H1 (cell line): ENCODE measurements at regions not wholly inside any gene's neighbourhood (a gene's known extent, or its start where the extent isn't known, plus 50 kb on each side); places are given as distances from the start of the nearest gene placed in this dataset.

Experiments
- CTCF ChIA-PET: fragments of 300-600 bp; sonication (Branson Sonifier 250); formaldehyde crosslinking; loops from one replicate; lab custom pipeline; 2021; ENCODE audit not compliant: partially characterized antibody; lab: Charles Lee
- POLR2A ChIA-PET: fragments of 300-600 bp; sonication (Branson Sonifier 250); formaldehyde crosslinking; loops from one replicate; lab custom pipeline; 2021; ENCODE audit warnings: inconsistent platforms; ENCODE audit not compliant: partially characterized antibody; lab: Charles Lee
- DNase-seq, 2 experiments: peaks; one replicate each; pipeline versions ENCODE4 v3.0.0 to v3.0.0-alpha.2; 2010 to 2022; ENCODE audit warnings: low spot score in 2 of 2, low read depth in 1 of 2, mixed read lengths in 1 of 2
- FAIRE-seq: peaks from 2 replicates; lab custom pipeline; 2011; peaks lifted over from hg19 to GRCh38; lab: Jason Lieb, UNC
- H2AFZ ChIP-seq: 2 replicates; pipeline ENCODE4 v1.8.1; 2012; ENCODE audit warnings: low read length, inconsistent platforms
- H2AK5ac ChIP-seq: 2 replicates; pipeline ENCODE4 v1.6.1; 2013; ENCODE audit warnings: low read depth, low read length
- H2BK120ac ChIP-seq: replicated peaks from 2 replicates; pipeline ENCODE3; 2013; ENCODE audit warnings: low read depth, low read length, inconsistent platforms
- H2BK12ac ChIP-seq: 2 replicates; pipeline ENCODE4 v1.6.1; 2013; ENCODE audit warnings: low read depth, low read length
- H2BK15ac ChIP-seq: 2 replicates; pipeline ENCODE4 v1.6.1; 2013; ENCODE audit warnings: low read length
- H2BK20ac ChIP-seq: 2 replicates; pipeline ENCODE4 v1.6.1; 2013; ENCODE audit warnings: low read length
- H2BK5ac ChIP-seq: 2 replicates; pipeline ENCODE4 v1.6.1; 2013; ENCODE audit warnings: low read depth, low read length
- H3K14ac ChIP-seq: 2 replicates; pipeline ENCODE4 v1.6.1; 2013; ENCODE audit warnings: inconsistent platforms; ENCODE audit not compliant: insufficient read length
- H3K18ac ChIP-seq: 2 replicates; pipeline ENCODE4 v1.6.1; 2013; ENCODE audit warnings: low read length; ENCODE audit errors: extremely low read depth
- H3K23ac ChIP-seq: 2 replicates; pipeline ENCODE4 v1.6.1; 2013; ENCODE audit warnings: inconsistent platforms; ENCODE audit not compliant: insufficient read length
- H3K23me2 ChIP-seq: 2 replicates; pipeline ENCODE4 v1.6.1; 2013; ENCODE audit warnings: low read depth, low read length
- H3K27ac ChIP-seq: 2 replicates; pipeline ENCODE4 v1.6.1; 2011; ENCODE audit warnings: low read depth, low read length, inconsistent platforms
- H3K27me3 ChIP-seq, 4 experiments: replicated peaks in 1 of 4; 1 replicate in 1 of 4; 2 replicates in 3 of 4; pipeline versions ENCODE4 v1.6.1 to v1.8.1; 2011 to 2013; ENCODE audit warnings: low read length in 3 of 4, mild to moderate bottlenecking in 3 of 4, inconsistent platforms in 2 of 4, mixed read lengths in 2 of 4, moderate library complexity in 1 of 4; ENCODE audit not compliant: control insufficient read depth in 3 of 4, insufficient read depth in 3 of 4; ENCODE audit errors: extremely low read depth in 1 of 4
- H3K36me3 ChIP-seq, 4 experiments: 2 replicates each; pipeline versions ENCODE4 v1.6.1 to v1.8.1; 2011 to 2013; ENCODE audit warnings: mild to moderate bottlenecking in 4 of 4, low read length in 3 of 4, moderate library complexity in 2 of 4, control low read depth in 1 of 4, inconsistent platforms in 1 of 4; ENCODE audit not compliant: insufficient read depth in 4 of 4, control insufficient read depth in 2 of 4
- H3K4ac ChIP-seq: replicated peaks from 2 replicates; pipeline ENCODE3; 2013; ENCODE audit warnings: low read length, low read depth, mixed read lengths, inconsistent platforms; ENCODE audit not compliant: insufficient read length
- H3K4me1 ChIP-seq, 4 experiments: replicated peaks in 1 of 4; 1 replicate in 1 of 4; 2 replicates in 3 of 4; pipeline versions ENCODE4 v1.6.1 to v1.8.1; 2011 to 2013; ENCODE audit warnings: low read length in 3 of 4, inconsistent platforms in 2 of 4, mixed read lengths in 1 of 4; ENCODE audit not compliant: insufficient read depth in 4 of 4, control insufficient read depth in 3 of 4
- H3K4me2 ChIP-seq, 2 experiments: 2 replicates each; pipeline versions ENCODE4 v1.6.1 to v1.8.1; 2011 to 2013; ENCODE audit warnings: low read depth in 2 of 2, low read length in 2 of 2, control low read depth in 1 of 2, inconsistent platforms in 1 of 2, mild to moderate bottlenecking in 1 of 2; ENCODE audit not compliant: insufficient read depth in 1 of 2
- H3K4me3 ChIP-seq, 4 experiments: fragments of 200-600, 300-600 bp in 1 of 4; sonication (generic), shearing (Covaris generic), sonication (Bioruptor Twin) in 1 of 4; 2 replicates each; pipeline versions ENCODE4 v1.5.1 to v1.8.1; 2011 to 2016; ENCODE audit warnings: low read length in 4 of 4, low read depth in 3 of 4, control low read depth in 2 of 4, inconsistent platforms in 2 of 4, mild to moderate bottlenecking in 2 of 4, mixed read lengths in 1 of 4, moderate library complexity in 1 of 4; ENCODE audit not compliant: insufficient read depth in 2 of 4; ENCODE audit errors: extremely low read depth in 1 of 4
- H3K56ac ChIP-seq: replicated peaks from 2 replicates; pipeline ENCODE3; 2013; ENCODE audit warnings: low read depth, mild to moderate bottlenecking, mixed read lengths, low read length, inconsistent platforms; ENCODE audit not compliant: insufficient read length
- H3K79me1 ChIP-seq: 2 replicates; pipeline ENCODE4 v1.6.1; 2013; ENCODE audit warnings: low read depth, low read length, control low read depth
- H3K79me2 ChIP-seq, 2 experiments: 2 replicates each; pipeline versions ENCODE4 v1.6.1 to v1.8.1; 2012 to 2013; ENCODE audit warnings: low read length in 2 of 2, mild to moderate bottlenecking in 2 of 2, inconsistent platforms in 1 of 2; ENCODE audit not compliant: insufficient read depth in 2 of 2, control insufficient read depth in 1 of 2
- H3K9ac ChIP-seq, 4 experiments: replicated peaks in 1 of 4; 1 replicate in 1 of 4; 2 replicates in 3 of 4; pipeline versions ENCODE4 v1.6.1 to v1.8.1; 2011 to 2013; ENCODE audit warnings: low read depth in 3 of 4, low read length in 3 of 4, control low read depth in 2 of 4, mild to moderate bottlenecking in 2 of 4, moderate library complexity in 2 of 4, inconsistent platforms in 1 of 4; ENCODE audit errors: extremely low read depth in 1 of 4
- H3K9me3 ChIP-seq, 2 experiments: 2 replicates each; pipeline versions ENCODE4 v1.6.1 to v1.8.1; 2012 to 2013; ENCODE audit warnings: mild to moderate bottlenecking in 2 of 2, moderate library complexity in 2 of 2, control low read depth in 1 of 2, inconsistent platforms in 1 of 2, low read depth in 1 of 2, low read length in 1 of 2, mixed read lengths in 1 of 2; ENCODE audit not compliant: insufficient read depth in 2 of 2
- H4K20me1 ChIP-seq, 2 experiments: replicated peaks in 1 of 2; 2 replicates each; pipeline versions ENCODE3 to v1.8.1; 2011 to 2013; ENCODE audit warnings: inconsistent platforms in 2 of 2, low read length in 2 of 2, mild to moderate bottlenecking in 1 of 2; ENCODE audit not compliant: insufficient read depth in 2 of 2, control insufficient read depth in 1 of 2
- H4K5ac ChIP-seq: 2 replicates; pipeline ENCODE4 v1.6.1; 2013; ENCODE audit warnings: low read length, low read depth, mixed read lengths, inconsistent platforms; ENCODE audit not compliant: insufficient read length
- H4K8ac ChIP-seq: 2 replicates; pipeline ENCODE4 v1.8.0; 2013; ENCODE audit warnings: mild to moderate bottlenecking, moderate library complexity, low read length, inconsistent platforms; ENCODE audit not compliant: insufficient read depth; ENCODE audit errors: extremely low read depth
- H4K91ac ChIP-seq: replicated peaks from 2 replicates; pipeline ENCODE3; 2013; ENCODE audit warnings: low read length, mixed read lengths, inconsistent platforms; ENCODE audit not compliant: insufficient read length
- ASH2L ChIP-seq: fragments of 200-600, 300-600 bp; sonication (generic); IDR thresholded peaks from one replicate; pipeline ENCODE4 v1.7.1; 2017; ENCODE audit warnings: low read length
- CHD2 ChIP-seq: IDR thresholded peaks from 2 replicates; pipeline ENCODE4 v1.6.1; 2012; ENCODE audit warnings: low read length, improper control_type of control experiment
- CREB1 ChIP-seq: IDR thresholded peaks from 2 replicates; pipeline ENCODE4 v1.6.1; 2012; ENCODE audit warnings: inconsistent platforms
- EP300 ChIP-seq, 2 experiments: IDR thresholded peaks; 1 replicate in 1 of 2; 2 replicates in 1 of 2; pipeline ENCODE4 v1.6.1; 2011 to 2012; ENCODE audit warnings: low read depth in 2 of 2, low read length in 2 of 2, mild to moderate bottlenecking in 2 of 2, borderline replicate concordance in 1 of 2, inconsistent platforms in 1 of 2, moderate library complexity in 1 of 2
- GABPA ChIP-seq: IDR thresholded peaks from 2 replicates; pipeline ENCODE4 v1.6.1; 2011; ENCODE audit warnings: mild to moderate bottlenecking, low read length, moderate library complexity, borderline replicate concordance; ENCODE audit not compliant: insufficient read depth
- HDAC2 ChIP-seq, 2 experiments: fragments of 300-600 bp in 1 of 2; sonication (generic) in 1 of 2; IDR thresholded peaks; 2 replicates each; pipeline ENCODE4 v1.6.1; 2011 to 2012; ENCODE audit warnings: low read depth in 2 of 2, low read length in 2 of 2, mild to moderate bottlenecking in 2 of 2, moderate library complexity in 2 of 2, borderline replicate concordance in 1 of 2, inconsistent platforms in 1 of 2
- NANOG ChIP-seq: IDR thresholded peaks from 2 replicates; pipeline ENCODE4 v1.6.1; 2011; ENCODE audit warnings: low read length, low read depth, mild to moderate bottlenecking, inconsistent platforms; ENCODE audit not compliant: insufficient read depth, poor library complexity, severe bottlenecking
- NRF1 ChIP-seq: IDR thresholded peaks from 2 replicates; pipeline ENCODE4 v1.6.1; 2011; ENCODE audit warnings: mild to moderate bottlenecking, low read depth, low read length, improper control_type of control experiment
- PHF8 ChIP-seq: fragments of 200-600 bp; sonication (generic); conservative IDR thresholded peaks from 2 replicates; pipeline ENCODE4 v1.7.1; 2012; ENCODE audit warnings: low read depth, mild to moderate bottlenecking, inconsistent platforms, low read length, moderate library complexity
- SAP30 ChIP-seq: fragments of 300-600 bp; sonication (generic); IDR thresholded peaks from 2 replicates; pipeline ENCODE4 v1.7.1; 2012; ENCODE audit warnings: low read length, moderate library complexity, mild to moderate bottlenecking, inconsistent platforms; ENCODE audit not compliant: insufficient read depth, insufficient replicate concordance
- SIRT6 ChIP-seq: IDR thresholded peaks from one replicate; pipeline ENCODE4 v1.7.1; 2012; ENCODE audit warnings: low read length, inconsistent platforms
- SUZ12 ChIP-seq: fragments of 200-600 bp; sonication (generic); IDR thresholded peaks from 2 replicates; pipeline ENCODE4 v1.6.1; 2012; ENCODE audit warnings: mild to moderate bottlenecking, inconsistent platforms, low read length, moderate library complexity, mixed read lengths

DNA sequence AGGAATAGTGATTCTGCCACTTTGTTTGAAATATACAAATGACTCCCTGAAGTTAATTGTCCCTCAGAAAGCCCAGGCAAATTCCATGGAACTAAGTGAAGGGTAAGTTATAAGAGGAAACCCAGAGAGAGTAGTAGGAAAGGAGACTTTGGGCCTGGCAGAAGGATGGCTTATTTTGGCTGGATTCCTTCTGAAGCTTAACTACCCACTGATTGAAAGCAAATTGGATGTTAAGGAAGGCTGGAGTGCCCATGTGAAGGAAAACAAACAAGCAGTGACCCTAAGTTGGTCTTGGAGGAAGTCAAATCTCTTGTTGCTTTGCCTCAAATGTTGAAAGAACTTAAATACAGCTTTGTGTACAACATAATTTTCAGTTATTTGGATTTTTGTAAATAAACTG is 1106.4 kb upstream of the ZEB2 start:
- Histone ChIP-seq H2AFZ (0 out of 2 replicates have a peak overlapping the region, but pooled peaks have one; percentile 30), H3K4ac (no peak overlapping the region), H3K4me3 (no peak overlapping the region), H4K91ac (no peak overlapping the region), H4K20me1 (no peaks in the 10 kb centered on the region), H3K18ac (no peak overlapping the region), H2BK12ac (no peak overlapping the region), H3K4me2 (no peak overlapping the region), H2BK20ac (no peak overlapping the region), H3K56ac (no peak overlapping the region), H4K8ac (no peak overlapping the region), H3K4me1 (no peaks in the 10 kb centered on the region), H3K79me2 (no peaks in the 10 kb centered on the region), H3K79me1 (no peaks in the 10 kb centered on the region), H3K9me3 (no peaks in the 10 kb centered on the region), H3K27me3 (no peaks in the 10 kb centered on the region), H3K23ac (no peak overlapping the region), H4K5ac (no peak overlapping the region), H3K23me2 (no peaks in the 10 kb centered on the region), H2AK5ac (no peak overlapping the region), H2BK15ac (0 out of 2 replicates have a peak overlapping the region, but pooled peaks have one; percentile 13), H3K27ac (no peak overlapping the region)
- FAIRE-seq = no peak
- CTCF ChIA-PET = interaction anchor here (1.4 kb wide), 1 partner anchor 10 kb away, joined by 5 read pairs; no protein-coding TSS in a partner anchor
- no peak for DNase-seq
- TF ChIP-seq NANOG (no peak), SIRT6 (no peak), GABPA (no peak), ASH2L (no peak), CHD2 (no peak), SUZ12 (no peak), NRF1 (no peak), HDAC2 (IDR thresholded peaks at IDR 0.05; ENCODE audit: borderline replicate concordance in 1 of 2, low read depth in 2 of 2, low read length in 2 of 2) (no peak), EP300 (IDR thresholded peaks at IDR 0.05; ENCODE audit: borderline replicate concordance in 1 of 2, low read depth in 2 of 2, low read length in 2 of 2) (no peak), SAP30 (no peak), PHF8 (no peak), CREB1 (no peak)
- TF ChIP-seq, all 59 proteins: peak for 0
- no peak overlapping the region for H2BK120ac ChIP-seq
- no peak overlapping the region for H3K14ac ChIP-seq
- no peak overlapping the region for H3K9ac ChIP-seq
- POLR2A ChIA-PET = no interaction called here
- no peak overlapping the region for H2BK5ac ChIP-seq
- H3K36me3 ChIP-seq = no peaks in the 10 kb centered on the region
